NCI-H2227 (cell line): ENCODE measurements at regions not wholly inside any gene's neighbourhood (a gene's known extent, or its start where the extent isn't known, plus 50 kb on each side); places are given as distances from the start of the nearest gene placed in this dataset.
"Not testable (repeated sequence)": the region's sequence is repeated elsewhere in the genome, so short reads cannot be mapped to it uniquely, and the experiment has no call there.

ENCODE experiments used
- DNase-seq: peaks from one replicate; lab custom pipeline; 2025; ENCODE audit not compliant: unreplicated experiment; lab: John Stamatoyannopoulos, UW

GRCh38 chr12:47412601-47413236 is 293.1 kb downstream of the RPAP3 start:
- DNase-seq = no peak

DNA sequence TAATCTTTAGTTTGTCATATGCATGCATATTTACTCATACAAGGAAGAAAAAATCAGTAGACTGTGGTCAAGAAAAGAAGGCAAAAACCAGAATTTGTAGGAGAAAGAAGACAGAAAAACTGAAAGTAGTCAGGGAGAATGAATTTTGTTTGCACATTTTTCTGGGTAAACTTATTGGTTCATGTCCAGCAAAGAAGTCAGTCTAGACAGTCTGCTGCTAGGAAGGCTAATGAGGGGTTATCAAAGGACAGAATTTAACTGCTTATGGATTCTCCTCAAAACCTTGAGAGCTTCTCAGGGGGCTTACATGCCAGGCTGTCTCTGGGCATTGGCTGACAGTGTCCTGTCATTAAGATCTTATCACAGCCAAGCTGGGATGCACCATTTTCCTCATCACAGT is 293.9 kb downstream of the RPAP3 start:
- DNase-seq = no peak

- DNase-seq = no peak
Observed at GRCh38 chr12:47410862-47411261, 295.0 kb downstream of the RPAP3 start.

- DNase-seq = no peak
Observed at GRCh38 chr12:47410383-47410782, 295.4 kb downstream of the RPAP3 start.

DNA sequence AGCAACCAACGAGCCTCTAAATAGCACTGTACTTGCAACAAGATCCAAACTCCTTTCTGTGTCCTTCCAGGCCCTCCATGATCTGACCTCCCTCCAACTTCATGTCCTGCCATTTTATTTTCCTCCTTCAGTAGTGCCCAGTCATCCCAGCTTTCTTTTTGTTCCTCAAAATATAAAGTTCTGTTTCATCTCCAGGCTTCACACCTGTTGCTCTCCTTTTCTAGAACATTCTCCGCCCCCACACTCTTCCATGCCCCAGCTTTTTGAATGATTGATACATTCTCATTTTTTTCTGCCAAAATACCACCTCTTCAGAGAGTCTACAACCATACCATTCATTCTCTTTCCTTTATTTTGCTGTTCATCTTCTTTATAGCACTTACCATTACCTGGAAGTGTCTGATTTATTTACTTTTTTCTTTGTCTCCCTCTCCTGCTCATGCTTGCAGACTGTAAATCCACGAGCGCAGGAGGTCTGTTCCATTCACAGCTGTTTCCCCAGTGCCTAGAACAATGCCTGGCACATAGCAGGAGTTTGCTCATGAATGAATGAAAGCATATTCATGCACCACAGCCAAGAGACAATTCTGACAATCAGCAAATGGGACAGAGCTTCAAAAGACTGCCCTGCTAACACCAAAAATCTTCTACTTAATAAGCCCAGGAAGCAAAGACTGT is 296.4 kb downstream of the RPAP3 start:
- DNase-seq = no peak

GRCh38 chr12:47408171-47408871 is 297.5 kb downstream of the RPAP3 start:
- no peak for DNase-seq

DNA sequence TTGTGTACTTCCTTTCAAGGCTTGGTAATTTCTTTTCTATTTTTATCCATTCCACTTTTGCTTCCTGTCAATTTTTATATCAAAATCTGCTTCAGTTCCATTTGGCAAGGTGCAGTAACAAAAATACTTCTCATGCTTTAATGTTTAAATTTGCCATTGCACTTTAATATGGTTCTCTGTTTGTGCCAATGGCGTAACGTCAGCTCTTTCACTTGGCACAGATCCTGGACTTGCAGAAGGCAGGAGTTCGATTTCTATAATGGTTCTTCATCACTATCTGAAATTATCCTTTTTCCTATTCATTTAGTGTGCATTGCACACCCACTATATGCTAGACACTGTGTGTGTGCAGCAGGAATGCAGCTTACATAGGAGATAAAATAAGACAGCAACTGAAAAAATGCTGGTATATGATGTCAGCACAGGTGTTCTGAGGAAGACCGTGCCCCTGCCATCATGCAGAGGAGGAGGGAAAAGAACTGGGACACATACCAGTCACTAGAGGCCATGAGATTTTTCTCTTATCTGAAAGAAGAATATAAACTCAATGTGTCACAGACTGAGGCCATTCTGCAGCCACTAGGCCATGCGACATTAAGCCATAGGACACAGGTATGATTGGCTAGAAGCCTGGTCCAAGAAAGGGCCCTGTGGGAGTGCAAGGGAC is 298.2 kb downstream of the RPAP3 start:
- no peak for DNase-seq

DNA sequence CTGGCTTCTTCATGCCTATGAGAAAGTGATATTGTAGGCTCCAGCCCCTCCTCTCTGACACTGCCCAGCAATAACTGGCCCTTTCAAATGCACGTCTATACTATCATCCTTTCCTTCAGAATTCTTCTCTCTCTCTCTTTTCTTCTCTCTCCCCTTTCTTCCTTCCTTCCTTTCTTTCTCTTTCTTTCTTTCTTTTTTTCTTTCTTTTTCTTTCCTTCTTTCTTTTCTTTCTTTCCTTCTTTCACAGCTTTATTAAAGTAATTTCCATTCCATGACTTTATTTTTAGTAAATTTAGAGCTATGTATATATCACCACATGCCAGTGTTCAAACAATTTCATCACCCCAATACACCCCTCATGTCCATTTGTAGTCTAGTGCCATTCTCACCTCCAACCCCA is 302.1 kb downstream of the RPAP3 start:
- no peak for DNase-seq

- not testable (repeated sequence) for DNase-seq
Observed at GRCh38 chr12:47401196-47401595, 304.6 kb downstream of the RPAP3 start.

DNA sequence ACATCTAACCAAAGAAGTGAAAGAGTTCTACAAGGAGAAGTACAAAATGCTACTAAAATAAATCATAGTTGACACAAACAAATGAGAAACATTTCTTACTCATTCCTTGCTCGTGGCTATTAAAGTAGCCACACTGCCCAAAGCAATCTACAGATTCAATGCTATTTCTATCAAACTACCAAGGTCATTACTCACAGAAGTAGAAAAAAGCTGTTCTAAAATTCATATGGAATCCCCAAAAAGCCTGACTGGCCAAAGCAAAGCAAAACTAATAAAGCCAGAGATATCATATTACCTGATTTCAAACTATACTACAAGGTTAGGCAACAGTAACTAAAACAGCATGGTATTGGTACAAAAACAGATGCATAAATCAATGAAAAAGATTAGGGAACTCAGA is 305.6 kb downstream of the RPAP3 start:
- no peak for DNase-seq

- no peak for DNase-seq
Observed at GRCh38 chr12:47397664-47398281, 308.1 kb downstream of the RPAP3 start.

GRCh38 chr12:47396902-47397663 is 308.7 kb downstream of the RPAP3 start:
- DNase-seq = no peak

GRCh38 chr12:47394070-47394469 is 311.8 kb downstream of the RPAP3 start:
- no peak for DNase-seq

GRCh38 chr12:47393403-47393790 is 312.4 kb downstream of the RPAP3 start:
- DNase-seq = no peak

DNA sequence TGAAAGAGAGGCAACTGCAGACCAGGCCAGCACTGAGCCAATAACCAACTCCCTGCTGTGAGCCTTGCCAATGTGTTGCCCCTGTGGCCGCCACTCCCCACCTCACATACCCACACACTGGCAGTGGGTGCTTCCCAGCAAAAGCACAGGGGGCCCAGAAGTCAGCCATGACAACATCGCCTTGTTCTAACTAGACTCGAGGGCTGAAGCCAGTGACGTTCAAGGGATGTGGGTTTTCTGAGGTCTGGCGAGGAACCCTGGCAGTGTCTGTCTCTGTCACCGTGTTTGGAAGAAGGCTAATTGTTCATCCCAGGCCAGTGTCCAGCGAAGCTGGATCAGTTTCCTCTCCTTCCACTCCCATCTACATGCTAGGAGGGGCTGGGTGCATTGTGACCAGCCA is 311.8 kb upstream of the AMIGO2 start:
- no peak for DNase-seq

- no peak for DNase-seq
Observed at GRCh38 chr12:47388712-47389111, 309.0 kb upstream of the AMIGO2 start.

DNA sequence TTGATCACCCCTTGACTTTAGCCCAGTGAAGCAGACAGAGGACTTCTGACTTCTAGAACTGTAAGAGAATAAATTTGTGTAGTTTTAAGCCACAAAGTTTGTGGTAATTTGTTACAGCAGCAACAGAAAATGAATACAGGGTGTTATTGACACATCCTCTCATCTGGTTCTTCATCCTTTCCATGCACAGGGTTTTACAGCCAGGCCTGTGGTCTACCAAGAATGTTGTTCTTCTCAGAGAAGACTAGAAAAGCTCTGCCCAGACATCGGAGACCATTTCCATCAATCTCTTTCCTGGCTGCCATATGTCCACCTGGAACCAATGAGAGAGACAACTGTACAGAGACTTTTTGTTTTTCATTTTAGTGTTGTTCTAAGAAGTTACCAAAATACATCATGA is 308.2 kb upstream of the AMIGO2 start:
- no peak for DNase-seq

DNA sequence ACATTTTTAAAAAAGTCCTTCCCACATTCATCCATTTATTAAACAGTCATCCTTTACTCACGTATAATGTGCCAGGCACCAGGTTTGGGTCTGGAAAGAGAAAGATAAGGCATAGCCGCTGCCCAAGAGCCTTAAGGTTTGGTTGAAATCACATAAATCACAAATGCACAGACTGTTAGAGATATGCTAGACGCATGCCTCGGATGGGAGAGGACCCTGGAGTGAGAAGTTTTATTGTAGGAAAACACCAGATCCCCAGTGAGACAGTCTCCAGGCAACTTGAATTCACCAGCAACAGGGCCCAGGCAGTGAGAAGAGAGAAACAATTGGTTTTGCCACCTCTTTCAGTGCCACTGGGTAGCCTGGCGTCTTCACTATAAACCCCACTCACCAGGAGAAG is 305.9 kb upstream of the AMIGO2 start:
- DNase-seq = no peak

GRCh38 chr12:47383942-47384341 is 304.2 kb upstream of the AMIGO2 start:
- peak; percentile 68 for DNase-seq

GRCh38 chr12:47382305-47382704 is 302.5 kb upstream of the AMIGO2 start:
- DNase-seq = no peak

DNA sequence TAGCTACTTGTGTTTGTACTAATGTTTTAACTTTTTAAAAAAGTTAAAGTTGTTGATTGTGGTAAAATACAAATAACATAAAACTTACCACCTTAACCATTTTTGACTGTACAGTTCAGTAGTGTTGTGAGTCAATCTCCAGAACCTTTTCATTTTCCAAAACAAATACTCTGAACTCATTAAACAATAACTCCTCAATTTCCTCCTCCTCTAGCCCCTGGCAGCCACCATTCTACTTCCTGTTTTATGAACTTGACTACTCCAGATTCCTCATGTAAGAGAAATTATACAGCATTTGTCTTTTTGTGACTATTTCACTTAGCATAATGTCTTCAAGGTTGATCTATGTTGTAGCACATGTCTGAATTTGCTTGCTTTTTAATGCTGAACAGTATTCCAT is 299.1 kb upstream of the AMIGO2 start:
- DNase-seq = no peak
